T-helper 1 cell treated with Interleukin-12 subunit alpha and Interleukin-12 subunit beta and Interleukin-4 antibody, amounts not matched to agents 30 ng/mL and 1 ng/mL, for 36 hours (primary cell): ENCODE measurements at regions not wholly inside any gene's neighbourhood (a gene's known extent, or its start where the extent isn't known, plus 50 kb on each side); places are given as distances from the start of the nearest gene placed in this dataset.

Experiments used
- intact Hi-C: fragments of 100-400 bp; cut with micrococcal nuclease; formaldehyde crosslinking; loops from one replicate; pipeline ENCODE4 v1.15.1; 2024

- intact Hi-C loops, result no loop called here
These were observed 1234.7 kb downstream of the TBC1D22A start for GRCh38 chr22:47997052-47997590.

GRCh38 chr22:47996446-47996857, 1234.0 kb downstream of the TBC1D22A start:
- intact Hi-C loops, result no loop called here

- intact Hi-C loops, result no loop called here
These were observed 1233.3 kb downstream of the TBC1D22A start for GRCh38 chr22:47995718-47996117.

- intact Hi-C loops, result no loop called here
These were observed 1232.8 kb downstream of the TBC1D22A start for GRCh38 chr22:47995264-47995627.

- intact Hi-C loops, result no loop called here
These were observed 1232.3 kb downstream of the TBC1D22A start for GRCh38 chr22:47994601-47995263.

- intact Hi-C loops, result no loop called here
These were observed 1231.6 kb downstream of the TBC1D22A start for GRCh38 chr22:47994045-47994444.

- intact Hi-C loops, result no loop called here
These were observed 1228.0 kb downstream of the TBC1D22A start for GRCh38 chr22:47990481-47990880.

- intact Hi-C loops, result no loop called here
These were observed 1225.5 kb downstream of the TBC1D22A start for GRCh38 chr22:47987885-47988515.

GRCh38 chr22:47976219-47976618, 1213.8 kb downstream of the TBC1D22A start:
- intact Hi-C loops, result no loop called here

GRCh38 chr22:47967831-47968230, 1205.4 kb downstream of the TBC1D22A start:
- intact Hi-C loops, result no loop called here

- intact Hi-C loops, result no loop called here
These were observed 1203.9 kb downstream of the TBC1D22A start for GRCh38 chr22:47966316-47966715.

GRCh38 chr22:47965896-47966295, 1203.4 kb downstream of the TBC1D22A start:
- intact Hi-C loops, result no loop called here

- intact Hi-C loops, result no loop called here
These were observed 1202.6 kb downstream of the TBC1D22A start for GRCh38 chr22:47965066-47965465.

- intact Hi-C loops, result no loop called here
These were observed 1201.2 kb downstream of the TBC1D22A start for GRCh38 chr22:47963660-47964059.

- intact Hi-C loops, result no loop called here
These were observed 1195.2 kb downstream of the TBC1D22A start for GRCh38 chr22:47957649-47958048.

GRCh38 chr22:47954107-47954506, 1191.7 kb downstream of the TBC1D22A start:
- intact Hi-C loops, result no loop called here

GRCh38 chr22:47944941-47945340, 1182.5 kb downstream of the TBC1D22A start:
- intact Hi-C loops, result no loop called here

- intact Hi-C loops, result no loop called here
These were observed 1181.6 kb downstream of the TBC1D22A start for GRCh38 chr22:47943729-47944700.

GRCh38 chr22:47940211-47940610, 1177.8 kb downstream of the TBC1D22A start:
- intact Hi-C loops, result no loop called here

GRCh38 chr22:47933891-47934290, 1171.4 kb downstream of the TBC1D22A start:
- intact Hi-C loops, result no loop called here

- intact Hi-C loops, result no loop called here
These were observed 1170.8 kb downstream of the TBC1D22A start for GRCh38 chr22:47933226-47933625.
